Erythroblast (primary cell): ENCODE measurements at regions not wholly inside any gene's neighbourhood (a gene's known extent, or its start where the extent isn't known, plus 50 kb on each side); places are given as distances from the start of the nearest gene placed in this dataset.

Experiments used
- GATA1 ChIP-seq: IDR thresholded peaks from 2 replicates; pipeline ENCODE4 v1.6.1; 2011; ENCODE audit warnings: low read depth, mild to moderate bottlenecking, control low read depth, low read length, moderate library complexity
- POLR2A ChIP-seq: IDR thresholded peaks from 2 replicates; pipeline ENCODE4 v1.6.1; 2011; ENCODE audit warnings: mild to moderate bottlenecking, low read length

GRCh38 chr20:59481067-59481466 is 123.3 kb upstream of the PHACTR3 start:
- TF ChIP-seq POLR2A: no peak
- TF ChIP-seq GATA1: no peak
